ENCODE measurements at regions not wholly inside any gene's neighbourhood (a gene's known extent, or its start where the extent isn't known, plus 50 kb on each side); places are given as distances from the start of the nearest gene placed in this dataset.

DNA sequence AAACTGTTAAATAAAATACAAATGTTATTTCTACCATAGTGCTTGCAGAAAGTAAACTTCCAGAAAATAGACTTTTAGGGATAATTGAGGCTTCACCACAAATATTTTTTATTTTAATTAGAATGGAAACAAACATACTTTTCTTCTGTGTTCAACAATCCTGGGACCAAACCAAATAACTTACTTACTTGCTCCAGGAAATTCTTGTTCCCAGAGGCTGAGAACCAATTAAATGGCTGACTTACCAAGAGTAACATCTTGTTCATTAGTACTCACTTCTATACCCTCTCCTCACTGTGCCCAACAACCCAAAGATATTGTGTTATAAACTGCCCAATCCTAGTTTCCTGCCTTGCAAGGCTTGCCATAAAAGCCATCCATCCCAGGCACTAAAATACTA is 172.2 kb upstream of the PFN2 start:
- intact Hi-C loops (cut with DNase I): no loop called here
- DNase-seq (no peak), ATAC-seq (no peak), FAIRE-seq (no peak)
- TF ChIP-seq, protein P1, sequence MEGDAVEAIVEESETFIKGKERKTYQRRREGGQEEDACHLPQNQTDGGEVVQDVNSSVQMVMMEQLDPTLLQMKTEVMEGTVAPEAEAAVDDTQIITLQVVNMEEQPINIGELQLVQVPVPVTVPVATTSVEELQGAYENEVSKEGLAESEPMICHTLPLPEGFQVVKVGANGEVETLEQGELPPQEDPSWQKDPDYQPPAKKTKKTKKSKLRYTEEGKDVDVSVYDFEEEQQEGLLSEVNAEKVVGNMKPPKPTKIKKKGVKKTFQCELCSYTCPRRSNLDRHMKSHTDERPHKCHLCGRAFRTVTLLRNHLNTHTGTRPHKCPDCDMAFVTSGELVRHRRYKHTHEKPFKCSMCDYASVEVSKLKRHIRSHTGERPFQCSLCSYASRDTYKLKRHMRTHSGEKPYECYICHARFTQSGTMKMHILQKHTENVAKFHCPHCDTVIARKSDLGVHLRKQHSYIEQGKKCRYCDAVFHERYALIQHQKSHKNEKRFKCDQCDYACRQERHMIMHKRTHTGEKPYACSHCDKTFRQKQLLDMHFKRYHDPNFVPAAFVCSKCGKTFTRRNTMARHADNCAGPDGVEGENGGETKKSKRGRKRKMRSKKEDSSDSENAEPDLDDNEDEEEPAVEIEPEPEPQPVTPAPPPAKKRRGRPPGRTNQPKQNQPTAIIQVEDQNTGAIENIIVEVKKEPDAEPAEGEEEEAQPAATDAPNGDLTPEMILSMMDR (IDR thresholded peaks at IDR 0.05): no peak
- H3K9me3 ChIP-seq: no peaks in the 10 kb centered on the region
- H3K4me1 ChIP-seq: no peaks in the 10 kb centered on the region
- H3K4me3 ChIP-seq: no peak overlapping the region
- H3K27me3 ChIP-seq: no peaks in the 10 kb centered on the region
- H3K36me3 ChIP-seq: no peaks in the 10 kb centered on the region
- H3K27ac ChIP-seq: no peak overlapping the region

DNA sequence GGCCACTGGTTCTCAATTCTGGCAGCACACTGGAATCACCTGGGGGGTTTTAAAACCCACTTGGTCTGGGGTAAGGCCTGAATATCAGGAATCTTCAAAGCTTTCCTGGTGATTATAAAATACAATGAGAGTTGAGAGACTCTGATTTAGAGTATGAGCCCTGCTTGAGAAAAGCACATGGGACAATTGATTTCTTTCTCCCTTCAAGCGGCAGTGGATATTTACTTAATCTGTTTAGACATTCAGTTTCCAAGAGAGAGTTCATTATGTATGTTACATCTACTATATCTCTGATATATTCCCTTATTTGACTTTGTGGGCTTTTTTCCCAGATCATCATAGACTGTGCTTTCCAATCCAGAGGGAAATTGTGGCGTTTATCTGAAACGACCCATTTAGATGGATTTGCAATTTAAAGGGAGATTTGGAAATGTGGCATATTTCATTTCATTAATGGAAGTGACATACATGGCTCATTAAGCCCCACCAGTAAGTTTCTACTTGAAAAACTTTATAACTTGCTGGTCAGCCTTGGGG is 171.2 kb upstream of the PFN2 start:
- Histone ChIP-seq H3K9me3 (no peaks in the 10 kb centered on the region), H3K27ac (no peak overlapping the region), H3K4me3 (no peak overlapping the region), H3K27me3 (no peaks in the 10 kb centered on the region), H3K4me1 (no peaks in the 10 kb centered on the region), H3K36me3 (no peaks in the 10 kb centered on the region)
- TF ChIP-seq, protein P1 (IDR thresholded peaks at IDR 0.05): no peak
- DNase-seq (no peak), FAIRE-seq (no peak), ATAC-seq (peak in 3 of 4 donors; percentile 38 to 67 (median 67))
- WGBS, 2 donors: 21 to 28% methylated on average over 3 of the region's 3 CpGs
- intact Hi-C loops (cut with DNase I): no loop called here

DNA sequence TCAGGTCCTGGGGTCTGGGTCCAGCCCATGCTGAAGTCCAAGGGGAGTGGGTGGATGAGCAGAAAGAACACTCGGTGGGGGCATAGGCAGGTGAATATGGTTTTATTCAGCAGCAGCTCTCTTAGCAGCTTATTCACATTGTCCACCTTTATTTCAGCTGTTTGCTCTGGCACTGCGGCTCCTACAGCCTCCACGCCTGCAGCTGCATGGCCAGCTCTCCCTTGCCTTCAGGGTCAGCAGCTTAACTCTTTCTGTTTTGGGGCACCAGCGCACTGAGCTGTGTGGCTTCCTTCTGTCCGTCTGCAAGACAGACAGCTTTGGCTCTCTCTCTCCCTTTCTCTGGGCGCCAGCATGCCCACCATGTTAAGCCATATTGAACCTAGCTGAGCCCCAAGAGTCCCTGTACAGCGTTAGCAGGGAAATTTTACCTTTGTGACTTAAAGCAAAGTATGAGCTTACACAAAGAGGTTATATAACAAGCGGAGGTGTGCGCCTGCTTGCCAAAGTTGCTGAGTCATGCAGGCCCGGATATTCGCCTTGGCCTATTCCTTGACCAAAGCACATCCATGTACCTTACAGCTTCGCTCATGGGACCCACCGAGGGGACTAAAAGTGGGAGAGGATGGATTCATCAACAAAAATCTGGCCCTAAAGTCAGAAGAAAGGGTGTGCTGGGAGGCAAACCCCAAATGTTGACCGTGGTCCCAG is 170.1 kb upstream of the PFN2 start:
- intact Hi-C loops (cut with DNase I): no loop called here
- no peak for FAIRE-seq
- TF ChIP-seq, protein P1 (IDR thresholded peaks at IDR 0.05): no peak

DNA sequence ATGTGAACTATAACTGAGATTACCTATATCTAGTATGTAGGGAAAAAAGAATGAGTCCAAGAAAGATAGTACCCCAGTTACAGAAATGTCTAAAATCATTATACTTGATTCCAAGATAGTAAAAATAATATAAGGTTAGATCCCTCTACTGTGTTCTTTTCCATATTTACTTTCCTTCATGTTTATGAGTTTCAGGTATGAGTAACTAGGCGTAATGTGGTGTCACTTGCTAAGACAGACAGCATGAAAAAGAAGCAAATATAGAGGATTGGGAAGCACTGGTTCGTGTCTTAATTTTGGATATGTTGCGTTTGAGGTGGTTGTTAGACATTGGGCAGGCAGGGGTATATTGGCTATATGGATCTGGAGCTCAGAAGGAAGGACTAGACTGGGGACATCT is 168.1 kb upstream of the PFN2 start:
- no peaks in the 10 kb centered on the region for H3K9me3 ChIP-seq
- H3K27ac ChIP-seq: no peak overlapping the region
- 83 to 93% methylated on average over 3 of the region's 3 CpGs for WGBS, 2 donors
- intact Hi-C loops (cut with DNase I): no loop called here
- DNase-seq (no peak), ATAC-seq (no peak), FAIRE-seq (no peak)
- no peaks in the 10 kb centered on the region for H3K27me3 ChIP-seq
- TF ChIP-seq, protein P1 (IDR thresholded peaks at IDR 0.05): no peak
- H3K4me1 ChIP-seq: no peaks in the 10 kb centered on the region
- H3K4me3 ChIP-seq: no peak overlapping the region
- no peaks in the 10 kb centered on the region for H3K36me3 ChIP-seq

More for the DNA sequence above, 170.1 kb upstream of the PFN2 start:
- Histone ChIP-seq H3K36me3 (no peaks in the 10 kb centered on the region), H3K27me3 (no peaks in the 10 kb centered on the region), H3K4me1 (no peaks in the 10 kb centered on the region), H3K27ac (no peak overlapping the region), H3K9me3 (no peaks in the 10 kb centered on the region), H3K4me3 (no peak overlapping the region)
- DNase-seq (peak in 2 of 6 donors; percentile 34 to 49), ATAC-seq (peak in 3 of 4 donors; percentile 67 to 84 (median 71))
- WGBS, 2 donors: 71 to 88% methylated on average over 14 of the region's 14 CpGs

DNA sequence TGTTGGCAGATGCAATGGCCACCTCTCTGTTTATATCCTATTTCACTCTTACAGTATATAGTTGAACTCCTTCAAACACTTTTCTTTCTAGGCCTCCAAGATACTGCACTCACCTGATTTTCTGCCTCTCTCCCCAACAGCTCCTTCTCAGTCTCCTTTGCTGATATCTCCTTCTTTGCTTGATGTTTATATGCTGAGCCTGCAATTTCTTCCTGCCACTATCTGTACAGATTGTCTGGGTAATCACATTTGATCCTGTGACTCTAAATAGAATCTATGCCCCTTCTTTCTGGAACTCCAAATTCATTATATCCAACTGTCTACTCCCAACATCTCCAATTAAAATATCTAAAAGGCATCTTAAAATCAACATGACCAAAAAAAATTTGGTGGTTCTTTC is 165.5 kb upstream of the PFN2 start:
- no peaks in the 10 kb centered on the region for H3K36me3 ChIP-seq
- H3K27ac ChIP-seq: no peak overlapping the region
- intact Hi-C loops (cut with DNase I): no loop called here
- H3K4me3 ChIP-seq: no peak overlapping the region
- TF ChIP-seq, protein P1 (IDR thresholded peaks at IDR 0.05): no peak
- ATAC-seq (no peak), DNase-seq (no peak), FAIRE-seq (no peak)
- no peaks in the 10 kb centered on the region for H3K4me1 ChIP-seq
- H3K9me3 ChIP-seq: no peaks in the 10 kb centered on the region
- no peaks in the 10 kb centered on the region for H3K27me3 ChIP-seq
